ENCODE measurements at regions not wholly inside any gene's neighbourhood (a gene's known extent, or its start where the extent isn't known, plus 50 kb on each side); places are given as distances from the start of the nearest gene placed in this dataset.

GRCh38 chr9:75397836-75398235, 309.5 kb downstream of the OSTF1 start:
- no peak overlapping the region for H3K4me3 ChIP-seq (ENCODE audit: low read depth, low read length)
- no peak for DNase-seq (ENCODE audit: low read depth, low spot score)
- H3K9me3 ChIP-seq (ENCODE audit: control insufficient read depth, insufficient read depth, low read length): peaks cover 9% of the 10 kb centered on the region
- H3K27me3 ChIP-seq (ENCODE audit: control insufficient read depth, insufficient read depth, low read length): no peaks in the 10 kb centered on the region
- CTCF ChIA-PET: no interaction called here
- no peak overlapping the region for H3K27ac ChIP-seq (ENCODE audit: low read depth, low read length)
- POLR2A ChIA-PET: no interaction called here
- no peak for TF ChIP-seq CTCF (IDR thresholded peaks at IDR 0.05; ENCODE audit: low read depth, low read length)

- POLR2A ChIA-PET: no interaction called here
Observed at GRCh38 chr9:75408391-75408790, 320.1 kb downstream of the OSTF1 start.

GRCh38 chr9:75410405-75410804, 322.1 kb downstream of the OSTF1 start:
- peaks cover 7% of the 10 kb centered on the region; the same call in 1 of the 2 replicates for H3K9me3 ChIP-seq (ENCODE audit: control insufficient read depth, insufficient read depth, low read length)
- ChIA-PET CTCF (no interaction called here), POLR2A (no interaction called here)
- no peaks in the 10 kb centered on the region for H3K27me3 ChIP-seq (ENCODE audit: control insufficient read depth, insufficient read depth, low read length)
- no peak for DNase-seq (ENCODE audit: low read depth, low spot score)
- no peak overlapping the region for H3K4me3 ChIP-seq (ENCODE audit: low read depth, low read length)
- H3K27ac ChIP-seq (ENCODE audit: low read depth, low read length): no peak overlapping the region
- TF ChIP-seq CTCF (IDR thresholded peaks at IDR 0.05; ENCODE audit: low read depth, low read length): no peak

More at GRCh38 chr9:75408391-75408790, 320.1 kb downstream of the OSTF1 start:
- DNase-seq (ENCODE audit: low read depth, low spot score): no peak
- no peak for TF ChIP-seq CTCF (IDR thresholded peaks at IDR 0.05; ENCODE audit: low read depth, low read length)
- Histone ChIP-seq H3K27me3 (ENCODE audit: control insufficient read depth, insufficient read depth, low read length) (no peaks in the 10 kb centered on the region), H3K4me3 (ENCODE audit: low read depth, low read length) (no peak overlapping the region), H3K9me3 (ENCODE audit: control insufficient read depth, insufficient read depth, low read length) (peaks cover 16% of the 10 kb centered on the region; the same call in 1 of the 2 replicates), H3K27ac (ENCODE audit: low read depth, low read length) (no peak overlapping the region)
- CTCF ChIA-PET: no interaction called here

- no peak overlapping the region for H3K4me3 ChIP-seq (ENCODE audit: low read depth, low read length)
- ChIA-PET CTCF (no interaction called here), POLR2A (no interaction called here)
- DNase-seq (ENCODE audit: low read depth, low spot score): no peak
- no peak overlapping the region for H3K27ac ChIP-seq (ENCODE audit: low read depth, low read length)
- H3K9me3 ChIP-seq (ENCODE audit: control insufficient read depth, insufficient read depth, low read length): peaks cover 14% of the 10 kb centered on the region; the same call in 1 of the 2 replicates
- H3K27me3 ChIP-seq (ENCODE audit: control insufficient read depth, insufficient read depth, low read length): no peaks in the 10 kb centered on the region
- TF ChIP-seq CTCF (IDR thresholded peaks at IDR 0.05; ENCODE audit: low read depth, low read length): no peak
Observed at GRCh38 chr9:75414371-75415160, 326.3 kb downstream of the OSTF1 start.

GRCh38 chr9:75417471-75417870, 329.2 kb downstream of the OSTF1 start:
- no peak overlapping the region for H3K4me3 ChIP-seq (ENCODE audit: low read depth, low read length)
- ChIA-PET CTCF (no interaction called here), POLR2A (no interaction called here)
- H3K27ac ChIP-seq (ENCODE audit: low read depth, low read length): no peak overlapping the region
- peaks cover 7% of the 10 kb centered on the region; the same call in 1 of the 2 replicates for H3K9me3 ChIP-seq (ENCODE audit: control insufficient read depth, insufficient read depth, low read length)
- no peaks in the 10 kb centered on the region for H3K27me3 ChIP-seq (ENCODE audit: control insufficient read depth, insufficient read depth, low read length)
- DNase-seq (ENCODE audit: low read depth, low spot score): no peak
- no peak for TF ChIP-seq CTCF (IDR thresholded peaks at IDR 0.05; ENCODE audit: low read depth, low read length)

Measured in AG04450 (cell line).